ENCODE measurements at regions not wholly inside any gene's neighbourhood (a gene's known extent, or its start where the extent isn't known, plus 50 kb on each side); places are given as distances from the start of the nearest gene placed in this dataset.

DNA sequence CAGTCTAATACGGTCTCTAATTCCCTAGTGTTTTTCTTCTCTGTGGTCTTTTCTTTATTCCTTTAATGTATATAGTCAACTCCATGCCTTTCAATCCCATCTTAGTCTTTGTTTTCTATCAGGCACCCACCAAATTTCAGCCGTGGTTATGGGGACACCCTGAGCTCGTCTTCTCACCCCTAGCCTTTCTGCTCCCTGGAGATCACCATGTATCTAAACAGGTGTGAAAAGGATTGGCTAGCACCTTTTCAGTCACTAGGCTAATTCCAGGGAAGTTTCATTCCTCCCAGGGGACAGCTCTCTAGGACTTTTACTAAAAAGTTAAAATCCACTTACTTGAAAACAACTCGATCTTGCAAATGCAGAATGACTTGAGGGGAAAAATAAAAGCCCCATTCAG is 291.3 kb downstream of the ETNK1 start:
- no peak for DNase-seq

DNA sequence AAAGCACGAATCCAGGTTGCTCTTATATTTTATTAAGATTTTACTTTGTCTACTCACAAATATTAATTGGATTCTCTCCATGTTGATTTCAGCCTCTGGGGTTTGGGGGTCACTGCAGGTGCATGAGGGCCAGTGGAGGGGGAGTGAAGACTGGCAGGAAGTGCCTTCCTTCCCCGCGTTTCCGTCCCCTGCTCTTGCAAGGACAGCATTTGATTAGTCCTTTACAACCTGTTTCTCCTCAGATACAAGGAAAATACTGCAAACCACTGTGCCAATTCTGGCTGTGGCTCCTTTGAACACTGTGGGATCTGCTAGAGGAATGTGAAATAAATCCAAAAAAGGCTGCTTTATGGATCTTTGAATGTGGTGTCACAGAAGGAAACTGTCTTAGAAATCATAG is 291.8 kb downstream of the ETNK1 start:
- no peak for DNase-seq

DNA sequence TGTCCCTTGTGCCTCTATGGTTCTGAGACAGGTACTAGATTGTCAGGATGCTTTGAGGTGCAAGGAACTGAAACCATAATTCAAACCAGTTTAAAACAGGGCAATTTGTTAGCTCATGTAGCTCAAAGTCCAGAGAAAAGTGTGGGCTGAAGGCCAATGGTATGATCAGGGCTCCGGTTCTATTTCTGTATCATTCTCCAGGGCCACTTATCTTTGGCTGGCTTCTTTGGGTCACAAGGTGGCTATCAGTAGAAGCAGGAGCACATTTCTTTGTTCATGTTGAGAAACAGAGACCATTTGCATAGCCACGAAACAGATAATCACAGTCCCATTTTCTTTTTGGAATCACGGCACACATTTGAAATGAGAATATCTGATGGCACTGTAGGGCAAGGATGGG is 294.9 kb downstream of the ETNK1 start:
- DNase-seq: no peak

DNA sequence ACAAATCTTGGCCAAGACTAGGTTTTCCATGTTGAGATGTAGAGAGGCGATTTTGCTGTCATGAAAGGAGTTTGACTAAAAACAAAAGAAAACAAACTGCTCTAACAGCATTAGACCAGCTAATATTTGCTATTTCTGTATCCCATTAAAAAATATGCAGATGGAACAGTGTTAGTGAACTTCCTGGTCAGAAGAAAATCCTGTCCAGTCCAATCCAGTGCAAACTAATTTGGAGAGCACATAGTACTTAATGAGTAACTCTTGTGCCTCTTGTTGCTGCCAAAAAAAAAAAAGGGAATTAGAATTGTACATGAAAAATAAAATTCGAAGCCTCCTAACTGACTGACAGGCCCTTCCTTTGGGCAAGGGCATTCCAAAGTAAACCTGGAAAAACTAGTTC is 298.8 kb downstream of the ETNK1 start:
- no peak for DNase-seq

DNA sequence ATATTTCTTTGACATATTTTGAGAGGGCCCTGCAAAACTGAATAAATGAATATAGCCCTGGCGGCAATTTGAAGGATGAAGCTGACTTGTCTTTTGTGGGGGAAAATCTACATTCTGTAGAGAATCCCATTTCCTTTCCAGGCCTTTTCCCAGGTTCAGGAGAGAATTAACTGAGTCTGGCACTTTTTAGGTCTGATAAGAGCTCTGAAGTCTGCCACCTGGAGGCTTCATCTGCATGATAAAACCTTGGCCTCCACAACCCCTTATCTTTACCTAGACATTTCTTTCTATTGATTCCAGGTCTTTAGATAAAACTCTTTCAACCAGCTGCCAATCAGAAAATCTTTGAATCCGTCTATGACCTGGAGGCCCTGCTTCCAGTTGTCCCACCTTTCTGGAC is 299.4 kb downstream of the ETNK1 start:
- no peak for DNase-seq

DNA sequence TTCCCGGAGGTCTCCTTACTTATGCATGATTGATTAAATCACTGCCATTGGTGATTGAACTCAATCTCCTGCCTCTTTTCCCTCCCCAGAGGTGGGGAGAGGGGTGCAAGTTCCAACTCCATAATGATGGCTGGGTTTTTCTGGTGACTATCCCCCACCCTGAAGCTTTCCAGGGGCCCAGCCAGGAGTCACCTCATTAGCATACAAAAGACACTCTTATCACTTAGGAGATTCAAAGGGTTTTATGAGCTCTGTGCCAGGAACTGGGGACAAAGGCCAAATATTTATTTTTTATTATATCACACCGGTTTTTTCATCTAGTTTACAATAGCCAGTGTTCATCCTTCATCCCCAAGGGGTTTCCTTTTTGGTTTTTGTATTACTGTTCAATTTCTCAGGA is 300.7 kb downstream of the ETNK1 start:
- no peak for DNase-seq

DNA sequence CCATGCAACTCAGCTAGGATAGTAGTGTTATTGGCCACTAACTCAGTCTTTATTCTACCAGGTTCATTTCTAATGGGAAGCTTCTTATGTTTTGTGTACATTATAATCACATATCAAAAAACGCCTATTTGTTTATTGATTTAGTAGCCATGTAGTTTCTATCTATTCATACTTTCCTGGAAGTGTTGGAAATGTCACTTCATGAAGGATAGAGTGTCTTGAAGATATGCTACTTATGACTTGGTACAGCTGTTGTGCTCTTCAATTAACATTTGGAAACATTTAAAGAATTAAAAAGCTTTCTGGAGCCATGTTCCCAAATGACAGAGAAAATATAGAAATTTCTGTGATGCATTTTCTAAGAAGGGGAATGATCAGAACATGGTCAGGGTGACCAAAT is 307.5 kb downstream of the ETNK1 start:
- no peak for DNase-seq

DNA sequence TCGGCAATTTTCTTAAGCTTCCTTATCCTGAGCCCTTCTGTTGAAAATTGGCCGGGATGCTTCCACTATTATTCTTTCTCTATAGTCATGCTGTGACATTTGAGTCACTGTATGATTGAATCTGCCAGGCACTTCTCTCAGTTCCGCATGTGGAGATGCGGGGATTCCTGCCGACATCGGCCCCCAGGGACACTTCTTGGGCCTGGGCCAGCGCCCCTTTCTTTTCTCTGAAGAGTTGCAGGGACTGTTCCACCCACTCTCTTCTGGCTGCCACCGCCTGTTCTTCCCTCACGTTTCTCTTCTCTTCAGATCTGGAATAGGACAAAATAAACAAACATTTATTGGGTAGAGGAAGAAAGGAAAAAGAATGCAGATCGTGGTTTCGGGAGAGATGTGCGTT is 310.1 kb downstream of the ETNK1 start:
- DNase-seq: no peak

DNA sequence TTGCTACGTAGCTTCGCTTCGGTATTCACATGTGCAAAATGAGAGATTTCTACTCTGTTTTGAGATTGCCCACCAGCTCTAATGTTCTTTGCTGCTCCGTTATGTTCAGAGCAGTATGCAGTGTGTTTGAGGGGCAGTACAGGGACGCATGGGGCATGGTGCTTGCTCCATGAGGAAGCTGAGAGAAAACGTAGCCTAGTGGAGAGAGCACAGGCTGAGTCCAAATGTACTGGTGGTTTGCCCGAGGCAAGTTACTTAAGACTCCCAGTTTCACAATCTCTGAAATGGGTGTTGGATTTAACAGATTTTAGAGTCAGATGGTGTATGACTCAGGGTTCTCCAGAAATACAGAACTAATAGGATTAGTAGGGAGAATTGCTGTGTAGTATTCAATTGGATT is 310.5 kb downstream of the ETNK1 start:
- no peak for DNase-seq

DNA sequence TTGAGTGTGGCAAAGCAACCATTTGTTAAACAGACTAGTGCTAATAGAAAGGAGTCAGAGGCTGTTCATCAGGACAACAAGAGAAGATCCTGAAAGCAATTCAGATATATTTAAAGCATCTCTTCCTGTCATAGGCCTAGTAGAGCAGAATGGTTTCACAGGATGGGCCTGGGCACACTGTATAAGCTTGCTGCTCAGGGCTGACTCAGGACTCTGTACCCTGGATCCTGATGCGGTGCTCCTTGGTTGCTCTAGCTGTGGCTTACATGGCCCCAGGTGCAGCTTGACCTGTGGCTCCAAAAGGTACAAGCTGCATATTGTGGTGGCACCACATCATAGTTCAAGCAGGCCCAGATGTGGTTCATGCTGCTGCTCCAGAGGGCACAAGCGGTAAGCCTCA is 313.4 kb downstream of the ETNK1 start:
- no peak for DNase-seq

DNA sequence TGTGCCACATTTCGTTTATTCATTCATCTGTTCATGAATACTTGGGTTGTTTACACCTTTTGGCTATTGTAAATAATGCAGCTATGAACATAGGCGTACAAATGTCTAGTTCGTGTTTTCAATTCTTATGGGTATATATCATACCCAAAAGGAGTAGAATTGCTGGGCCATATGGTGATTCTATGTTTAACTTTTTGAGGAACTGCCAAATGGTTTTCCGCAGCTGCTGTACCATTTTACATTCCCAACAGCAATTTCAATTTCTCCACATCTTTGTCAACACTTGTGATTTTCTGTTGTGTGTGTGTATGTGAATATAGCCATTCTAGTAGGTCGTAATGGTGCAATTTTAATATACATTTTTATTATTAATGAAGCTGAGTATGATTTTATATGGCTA is 326.2 kb downstream of the ETNK1 start:
- DNase-seq: no peak

DNA sequence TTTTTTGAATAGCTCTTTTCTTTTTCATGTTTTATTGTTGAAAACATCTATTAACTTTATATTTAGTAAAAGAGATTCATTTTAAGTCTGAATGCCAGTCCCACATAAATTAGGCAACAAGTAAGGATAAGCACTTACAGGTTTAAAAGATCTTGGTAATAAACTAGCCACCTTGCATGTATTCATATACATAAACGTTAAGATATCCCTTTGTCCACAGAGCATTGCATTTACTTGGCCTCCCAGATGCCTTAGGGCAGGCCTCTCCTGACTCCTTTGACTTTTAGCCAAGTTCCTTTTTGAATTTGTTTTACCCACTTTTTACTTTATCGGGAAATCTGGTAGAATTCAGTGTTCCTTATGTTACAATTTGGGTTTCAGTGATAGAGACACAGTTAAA is 331.7 kb downstream of the ETNK1 start:
- no peak for DNase-seq

DNA sequence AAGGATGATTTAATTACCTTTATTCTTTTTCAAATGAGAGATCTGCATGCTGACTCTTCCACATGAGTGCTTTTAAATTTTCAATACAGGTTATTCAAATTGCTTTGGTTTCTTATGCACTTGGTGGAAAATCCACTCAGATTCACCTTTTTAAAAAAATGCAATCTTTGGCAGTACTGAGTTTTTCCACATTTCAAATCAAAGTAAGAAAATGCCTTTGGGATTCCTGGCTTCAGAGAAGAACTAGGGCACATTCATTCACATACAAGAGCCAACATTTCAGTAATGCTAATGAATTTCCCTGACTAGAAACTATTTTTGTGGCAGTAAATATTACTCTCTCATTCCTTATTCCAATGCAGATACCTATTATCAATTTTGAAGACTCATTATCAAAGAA is 342.2 kb downstream of the ETNK1 start:
- no peak for DNase-seq

DNA sequence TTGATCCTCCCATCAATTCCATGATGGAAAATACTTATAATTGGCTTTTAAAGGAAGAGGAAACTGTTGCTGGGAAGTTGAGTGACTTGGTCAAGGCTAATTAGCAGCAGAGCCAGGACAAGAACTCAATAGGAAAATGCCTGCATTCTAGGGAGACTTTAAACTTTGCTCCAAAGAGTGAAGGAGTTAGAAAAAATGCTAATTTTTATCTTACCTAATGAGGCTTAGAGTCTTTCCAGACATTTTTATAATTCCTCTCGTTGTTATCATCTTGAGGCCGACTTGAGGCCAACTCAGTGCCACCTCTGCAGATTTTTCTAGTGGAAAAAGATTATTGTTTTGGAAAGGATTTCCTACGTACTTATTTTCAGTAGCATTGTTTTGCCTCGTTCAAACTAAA is 344.6 kb downstream of the ETNK1 start:
- no peak for DNase-seq

DNA sequence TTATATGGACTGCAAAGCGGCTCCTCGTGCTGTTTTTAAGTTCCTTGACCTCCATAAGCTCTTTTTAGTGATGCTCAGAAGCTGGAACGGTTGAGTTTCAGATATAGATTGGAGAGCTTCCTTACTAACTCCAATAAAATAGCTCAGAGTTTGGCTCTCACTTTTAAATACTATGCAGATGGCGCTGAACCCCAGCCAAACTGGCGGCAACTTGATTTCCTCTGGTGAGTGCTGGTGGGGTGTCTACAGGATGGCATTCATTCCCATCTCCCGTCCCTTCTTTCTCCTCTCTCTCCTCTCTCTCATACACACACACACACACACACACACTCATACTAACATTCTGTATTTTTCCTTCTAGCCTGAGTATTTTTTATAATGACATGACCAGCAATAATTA is 346.3 kb downstream of the ETNK1 start:
- DNase-seq: no peak

DNA sequence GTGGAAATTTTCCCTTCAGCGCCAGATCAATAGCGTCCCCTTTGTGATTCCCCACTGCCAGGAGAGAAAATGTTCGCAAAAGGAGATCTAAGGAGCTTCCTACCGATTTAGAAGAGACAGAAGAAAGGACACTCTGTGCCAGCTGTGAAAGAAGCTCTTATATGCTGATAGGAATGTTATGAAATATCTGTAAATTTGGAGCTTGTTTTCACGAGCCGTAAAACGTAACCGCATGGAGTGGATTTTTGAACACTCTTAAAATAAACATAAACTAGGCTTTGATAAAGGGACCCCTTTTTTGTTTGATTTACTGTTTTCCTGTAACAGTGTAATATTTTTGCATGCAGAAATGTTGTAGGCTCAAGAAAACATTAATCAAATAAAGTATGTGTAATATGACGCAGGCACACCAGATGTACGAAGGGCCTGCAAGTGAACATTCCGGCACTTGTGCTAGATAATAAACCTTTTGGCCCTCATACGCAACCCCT is 346.8 kb downstream of the ETNK1 start:
- DNase-seq: no peak

DNA sequence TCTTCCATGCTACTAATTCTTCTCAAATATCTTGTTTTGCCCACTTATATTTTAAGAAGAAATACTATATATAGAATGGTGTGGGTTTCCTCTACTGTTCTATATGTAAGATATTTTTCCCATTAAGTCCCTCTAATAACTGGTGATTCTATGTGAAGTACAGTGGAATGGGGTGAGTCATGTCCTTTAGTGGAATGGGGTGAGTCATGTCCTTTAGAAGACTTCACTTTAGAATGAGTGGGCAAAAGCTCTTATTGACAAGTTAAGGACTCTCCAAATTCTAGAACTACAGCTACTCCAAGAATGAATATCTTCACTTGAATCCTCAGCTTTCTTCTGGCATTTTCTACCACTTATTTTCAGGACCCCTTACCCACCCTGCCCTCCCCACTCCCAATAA is 349.9 kb downstream of the ETNK1 start:
- DNase-seq: no peak

DNA sequence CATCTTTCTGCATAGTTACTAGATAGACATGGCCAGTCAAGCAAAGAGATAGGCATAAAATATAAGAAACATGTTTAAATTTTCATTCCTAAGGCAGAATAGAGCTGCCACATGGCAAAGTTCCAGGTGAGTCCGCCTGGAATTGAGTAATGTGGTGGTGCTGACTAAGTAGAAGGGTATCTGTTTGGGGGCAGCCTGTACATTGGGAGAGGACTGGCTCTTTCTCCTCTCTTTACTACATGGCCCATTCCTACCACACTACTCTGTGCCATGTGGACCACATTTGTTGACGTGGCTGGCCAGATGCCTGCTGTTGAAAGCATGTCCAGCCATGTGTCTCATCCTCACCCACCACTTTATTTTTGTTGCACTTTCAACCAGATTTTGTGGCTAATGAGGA is 354.0 kb downstream of the ETNK1 start:
- no peak for DNase-seq

DNA sequence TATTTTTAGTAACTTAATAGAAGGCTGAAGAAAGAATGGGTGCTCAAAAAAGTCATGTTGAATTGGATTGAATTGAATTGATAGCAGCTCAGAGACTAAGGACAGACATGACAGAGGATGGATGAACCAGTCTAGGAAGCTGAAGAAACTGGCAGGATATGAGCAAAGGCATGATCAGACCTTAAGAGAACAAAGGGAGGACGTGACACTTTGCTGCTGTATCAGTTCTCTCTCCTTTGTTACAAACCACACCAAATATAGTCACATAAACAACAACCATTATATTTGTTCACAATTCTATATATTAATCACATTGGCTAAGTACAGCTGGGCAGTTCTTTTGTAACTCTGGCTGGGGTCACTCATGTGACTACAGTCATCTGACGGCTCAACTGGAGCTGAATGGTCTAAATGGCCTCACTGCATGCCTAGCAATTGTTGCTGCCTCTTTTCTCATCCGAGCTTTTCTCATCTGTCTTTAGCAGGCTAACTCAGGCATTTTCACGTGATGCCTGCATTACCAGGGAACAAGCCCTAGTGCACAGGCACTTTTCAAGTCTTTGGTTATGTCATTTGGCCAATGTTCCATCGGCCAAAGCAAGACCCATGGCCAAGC is 355.0 kb downstream of the ETNK1 start:
- no peak for DNase-seq

DNA sequence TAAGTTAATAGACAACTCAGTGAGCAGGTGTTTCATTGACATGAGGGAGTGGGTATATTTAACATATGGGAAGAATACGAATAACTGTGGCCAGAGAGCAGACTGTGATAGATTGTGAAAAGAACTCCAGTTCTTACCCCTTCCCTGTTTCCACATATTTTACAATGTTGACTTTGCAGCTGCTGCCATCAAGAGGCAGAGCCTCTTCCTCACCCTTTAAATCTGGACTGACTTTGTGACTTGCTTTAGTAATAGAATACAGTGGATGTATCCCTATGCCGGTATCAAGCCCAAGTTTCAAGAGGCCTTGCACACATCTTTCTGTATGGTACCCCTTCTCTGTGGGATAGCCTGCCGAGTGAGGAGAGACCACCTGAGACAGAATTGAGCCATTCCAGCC is 356.7 kb downstream of the ETNK1 start:
- no peak for DNase-seq

DNA sequence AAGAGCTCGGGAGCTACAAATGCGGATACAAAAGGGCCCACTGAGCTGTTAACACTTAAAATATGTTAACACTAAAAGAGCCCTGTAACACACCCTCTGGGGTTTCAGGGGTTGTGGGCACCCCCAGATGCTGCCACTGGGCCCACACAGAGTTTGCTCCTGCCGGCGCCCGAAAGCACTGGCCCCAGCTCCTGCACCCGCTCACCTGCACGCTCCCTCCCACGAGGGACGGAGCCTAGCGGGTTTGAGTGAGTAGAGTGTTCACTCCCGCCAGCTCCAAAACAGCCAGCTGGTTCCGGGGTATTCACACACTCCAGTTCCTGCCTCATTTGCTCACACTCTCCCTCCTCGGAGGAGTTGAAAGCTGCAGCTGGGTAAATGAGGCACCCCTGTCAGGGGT is 357.7 kb downstream of the ETNK1 start:
- DNase-seq: no peak

DNA sequence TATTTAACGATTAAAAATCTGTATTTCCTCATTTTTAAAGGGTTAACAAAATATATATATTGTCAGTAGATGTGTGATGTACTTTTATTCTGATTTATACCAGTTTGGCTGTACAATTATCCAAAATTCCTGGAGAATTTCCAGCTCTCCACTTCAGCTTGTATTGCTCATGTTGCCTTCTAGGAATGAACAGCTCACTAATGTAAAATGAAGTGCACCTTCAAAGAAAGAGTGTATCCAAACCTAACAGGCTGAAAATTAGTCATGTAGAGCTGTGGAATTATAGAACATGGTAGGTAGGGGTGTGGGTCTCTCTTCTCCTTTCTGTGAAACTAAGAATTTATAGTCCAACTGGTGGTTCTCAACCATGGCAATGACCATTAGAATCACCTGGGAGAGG is 362.0 kb downstream of the ETNK1 start:
- no peak for DNase-seq

DNA sequence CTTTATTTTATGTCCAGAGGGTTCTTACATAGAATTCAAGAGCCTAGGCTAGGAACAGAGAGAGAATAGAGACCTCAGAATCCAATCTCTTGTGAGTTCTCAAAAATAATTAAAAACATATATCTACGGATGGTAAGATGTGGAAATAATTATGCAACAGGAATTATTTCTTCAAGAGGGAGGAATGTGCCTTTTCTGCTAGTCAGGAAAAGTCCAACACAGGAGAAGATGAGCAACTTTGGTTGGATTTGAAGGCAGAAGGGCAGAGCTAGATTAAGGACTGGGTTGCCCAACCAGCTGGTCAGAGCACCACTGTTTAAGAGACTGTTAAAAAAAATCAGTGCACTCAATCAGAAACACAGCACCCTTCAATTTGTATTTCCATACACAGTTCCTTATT is 365.5 kb downstream of the ETNK1 start:
- no peak for DNase-seq

DNA sequence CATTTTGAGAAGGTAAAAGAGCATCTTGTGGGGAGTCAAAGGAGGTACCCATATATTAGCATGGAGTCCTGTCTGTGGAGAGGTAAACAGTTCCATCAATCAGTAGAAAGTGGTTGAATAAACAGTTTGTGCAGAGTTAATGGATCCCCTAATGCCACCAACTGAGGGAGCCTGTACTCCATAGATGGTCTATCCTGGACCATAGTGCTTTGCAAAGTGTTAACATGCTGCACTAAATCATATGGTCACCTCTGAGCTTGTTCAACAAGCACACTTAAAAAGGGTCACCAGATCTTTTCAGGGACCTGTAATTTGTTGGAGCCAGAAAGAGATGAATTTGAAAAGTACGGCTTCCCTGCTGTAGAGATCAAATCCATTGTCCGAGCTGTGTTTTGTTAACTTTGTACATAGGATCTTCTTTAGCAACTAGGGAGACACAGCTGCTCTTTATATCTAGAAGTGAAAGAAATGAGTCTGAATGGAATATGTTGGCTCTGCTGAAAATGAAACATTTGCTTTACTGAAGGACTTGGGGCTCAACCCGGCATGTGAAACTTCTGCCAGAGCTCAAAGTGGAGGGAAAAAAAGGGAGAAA is 366.4 kb downstream of the ETNK1 start:
- no peak for DNase-seq

DNA sequence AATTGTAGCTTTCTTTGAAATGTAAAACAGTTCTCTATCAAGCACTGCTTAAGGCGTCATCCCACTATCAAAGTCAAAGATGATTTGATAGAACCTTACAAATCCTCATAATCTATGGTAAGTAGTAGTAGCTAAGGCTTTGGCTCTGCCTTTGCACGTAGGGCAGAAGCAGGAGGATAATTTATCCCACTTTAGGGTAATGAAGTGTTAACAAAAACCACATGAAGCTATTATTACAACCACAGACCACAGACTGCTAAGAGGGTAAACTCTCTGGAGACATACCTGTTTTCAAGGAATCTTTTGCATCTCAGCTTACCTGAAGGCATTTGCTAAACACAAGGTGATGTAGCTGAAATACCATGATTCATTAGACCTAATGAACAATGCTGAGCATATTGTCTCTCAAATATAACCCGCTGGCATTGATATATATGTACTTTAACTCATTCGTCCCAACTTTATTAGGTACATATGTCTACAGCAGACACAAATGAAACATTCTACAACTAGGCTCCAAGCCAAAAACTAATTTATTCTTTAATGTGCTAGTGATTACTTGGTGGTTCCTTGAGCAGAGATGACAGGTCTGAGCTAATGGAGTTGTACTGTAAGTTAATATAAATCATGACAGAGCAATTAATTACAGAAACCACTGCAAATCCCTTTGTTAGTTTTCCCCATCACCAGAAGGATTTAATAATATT is 368.8 kb downstream of the ETNK1 start:
- DNase-seq: no peak
